Endothelial cell (in vitro differentiated cells): ENCODE measurements at regions not wholly inside any gene's neighbourhood (a gene's known extent, or its start where the extent isn't known, plus 50 kb on each side); places are given as distances from the start of the nearest gene placed in this dataset.

Experiments
- DNase-seq: peaks from one replicate; pipeline ENCODE4 v3.0.0; 2021; ENCODE audit warnings: low spot score
- H3K27ac Mint-ChIP-seq: one replicate; pipeline ENCODE4 v1.8.0; 2021; ENCODE audit warnings: mixed read lengths, inconsistent platforms; ENCODE audit not compliant: unreplicated experiment
- H3K27me3 Mint-ChIP-seq: one replicate; pipeline ENCODE4 v1.8.0; 2021; ENCODE audit warnings: mild to moderate bottlenecking, moderate library complexity, mixed read lengths, inconsistent platforms; ENCODE audit not compliant: unreplicated experiment
- H3K36me3 Mint-ChIP-seq: one replicate; pipeline ENCODE4 v1.8.0; 2021; ENCODE audit warnings: mild to moderate bottlenecking, low read depth, mixed read lengths, inconsistent platforms; ENCODE audit not compliant: unreplicated experiment
- H3K4me1 Mint-ChIP-seq: one replicate; pipeline ENCODE4 v1.8.0; 2021; ENCODE audit warnings: mild to moderate bottlenecking, mixed read lengths, inconsistent platforms; ENCODE audit not compliant: unreplicated experiment
- H3K4me3 Mint-ChIP-seq: one replicate; pipeline ENCODE4 v1.8.0; 2021; ENCODE audit warnings: mild to moderate bottlenecking, mixed read lengths, inconsistent platforms; ENCODE audit not compliant: unreplicated experiment
- H3K9me3 Mint-ChIP-seq: one replicate; pipeline ENCODE4 v1.8.0; 2021; ENCODE audit warnings: mixed read lengths, inconsistent platforms; ENCODE audit not compliant: unreplicated experiment
- TF ChIP-seq, protein P1 (sequence below): fragments of 200-600 bp; sonication (generic); IDR thresholded peaks from one replicate; pipeline ENCODE4 v1.5.0; 2021; ENCODE audit warnings: antibody characterized with exemption; ENCODE audit not compliant: unreplicated experiment

DNA sequence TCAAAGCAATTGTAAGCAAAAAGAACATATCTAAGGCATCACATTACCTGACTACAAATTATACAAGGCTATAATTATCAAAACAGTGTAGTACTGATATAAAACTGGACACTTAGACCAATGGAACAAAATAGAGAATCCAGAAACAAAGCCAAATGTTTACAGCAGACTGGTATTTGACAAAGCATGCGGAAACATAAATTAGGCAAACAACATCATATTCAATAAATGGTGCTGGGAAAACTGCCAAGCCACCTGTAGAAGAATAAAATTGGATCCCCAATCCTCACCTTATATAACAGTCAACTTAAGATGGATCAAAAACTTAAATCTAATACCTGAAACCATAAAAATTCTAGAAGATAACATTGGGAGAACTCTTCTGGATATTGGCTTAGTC lies 240.8 kb upstream of the POM121L12 start:
- Mint-ChIP-seq H3K4me3 (no peak overlapping the region), H3K27ac (no peak overlapping the region), H3K36me3 (no peaks in the 10 kb centered on the region), H3K4me1 (peaks cover 4% of the 10 kb centered on the region), H3K9me3 (no peaks in the 10 kb centered on the region), H3K27me3 (no peaks in the 10 kb centered on the region)
- no peak for DNase-seq
- TF ChIP-seq, protein P1, sequence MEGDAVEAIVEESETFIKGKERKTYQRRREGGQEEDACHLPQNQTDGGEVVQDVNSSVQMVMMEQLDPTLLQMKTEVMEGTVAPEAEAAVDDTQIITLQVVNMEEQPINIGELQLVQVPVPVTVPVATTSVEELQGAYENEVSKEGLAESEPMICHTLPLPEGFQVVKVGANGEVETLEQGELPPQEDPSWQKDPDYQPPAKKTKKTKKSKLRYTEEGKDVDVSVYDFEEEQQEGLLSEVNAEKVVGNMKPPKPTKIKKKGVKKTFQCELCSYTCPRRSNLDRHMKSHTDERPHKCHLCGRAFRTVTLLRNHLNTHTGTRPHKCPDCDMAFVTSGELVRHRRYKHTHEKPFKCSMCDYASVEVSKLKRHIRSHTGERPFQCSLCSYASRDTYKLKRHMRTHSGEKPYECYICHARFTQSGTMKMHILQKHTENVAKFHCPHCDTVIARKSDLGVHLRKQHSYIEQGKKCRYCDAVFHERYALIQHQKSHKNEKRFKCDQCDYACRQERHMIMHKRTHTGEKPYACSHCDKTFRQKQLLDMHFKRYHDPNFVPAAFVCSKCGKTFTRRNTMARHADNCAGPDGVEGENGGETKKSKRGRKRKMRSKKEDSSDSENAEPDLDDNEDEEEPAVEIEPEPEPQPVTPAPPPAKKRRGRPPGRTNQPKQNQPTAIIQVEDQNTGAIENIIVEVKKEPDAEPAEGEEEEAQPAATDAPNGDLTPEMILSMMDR, result no peak

DNA sequence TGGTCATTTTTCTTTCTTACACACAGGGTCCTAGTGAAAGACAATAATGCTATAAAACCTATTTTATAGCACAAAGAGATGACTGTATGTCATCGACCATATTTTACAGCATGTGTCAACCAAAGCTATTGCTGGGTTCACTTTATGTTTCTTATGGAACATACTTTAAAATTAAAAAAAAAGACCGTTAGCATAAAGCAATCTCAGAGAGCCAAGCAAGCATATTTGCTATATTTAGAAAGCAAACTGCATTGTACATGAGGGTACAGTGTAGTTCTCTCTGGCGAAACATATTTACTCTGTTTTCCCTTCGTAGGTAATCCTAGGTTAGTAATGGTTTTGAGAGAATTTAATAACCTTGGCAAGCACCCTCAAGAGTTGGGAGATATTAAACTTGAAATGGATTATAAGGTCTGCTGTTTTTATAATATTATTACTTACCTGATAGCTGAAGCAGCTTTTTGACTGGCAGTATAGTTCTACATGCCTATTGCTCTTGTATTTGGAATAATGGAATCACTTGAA lies 244.2 kb upstream of the POM121L12 start:
- Mint-ChIP-seq H3K27me3 (no peaks in the 10 kb centered on the region), H3K9me3 (no peaks in the 10 kb centered on the region), H3K27ac (no peak overlapping the region), H3K4me3 (no peak overlapping the region), H3K4me1 (peaks cover 15% of the 10 kb centered on the region), H3K36me3 (no peaks in the 10 kb centered on the region)
- no peak for DNase-seq
- TF ChIP-seq, protein P1, result no peak

GRCh38 chr7:52786174-52786573 lies 249.3 kb upstream of the POM121L12 start:
- no peaks in the 10 kb centered on the region for H3K9me3 Mint-ChIP-seq
- H3K4me1 Mint-ChIP-seq, result peaks cover 12% of the 10 kb centered on the region
- no peak overlapping the region for H3K27ac Mint-ChIP-seq
- no peak overlapping the region for H3K4me3 Mint-ChIP-seq
- TF ChIP-seq, protein P1, result no peak
- H3K27me3 Mint-ChIP-seq, result no peaks in the 10 kb centered on the region
- no peaks in the 10 kb centered on the region for H3K36me3 Mint-ChIP-seq
- no peak for DNase-seq

DNA sequence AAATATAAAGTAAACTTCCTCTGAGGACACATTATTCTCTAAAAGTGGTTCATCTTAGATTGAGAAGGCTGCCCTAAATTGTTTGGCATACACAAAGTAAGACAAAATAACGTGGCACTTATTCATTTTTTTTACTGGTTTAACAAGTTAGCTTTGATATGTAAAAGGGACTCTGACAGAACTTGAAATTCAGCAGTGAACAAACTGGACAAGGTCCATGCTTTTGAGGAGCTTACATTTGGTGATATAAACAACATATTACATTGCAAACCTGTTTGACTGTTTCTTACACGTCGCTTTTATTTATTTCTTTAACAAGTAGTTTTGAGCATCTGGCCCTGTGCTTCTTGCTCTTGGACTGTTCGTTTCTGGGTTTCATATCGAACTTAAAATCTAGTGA lies 253.1 kb upstream of the POM121L12 start:
- no peaks in the 10 kb centered on the region for H3K4me1 Mint-ChIP-seq
- H3K27ac Mint-ChIP-seq, result no peak overlapping the region
- no peak overlapping the region for H3K4me3 Mint-ChIP-seq
- H3K36me3 Mint-ChIP-seq, result no peaks in the 10 kb centered on the region
- no peaks in the 10 kb centered on the region for H3K27me3 Mint-ChIP-seq
- H3K9me3 Mint-ChIP-seq, result no peaks in the 10 kb centered on the region
- TF ChIP-seq, protein P1, result no peak
- DNase-seq, result no peak

- Mint-ChIP-seq H3K36me3 (no peaks in the 10 kb centered on the region), H3K9me3 (no peaks in the 10 kb centered on the region), H3K27ac (no peak overlapping the region), H3K4me1 (no peaks in the 10 kb centered on the region), H3K27me3 (no peaks in the 10 kb centered on the region), H3K4me3 (no peak overlapping the region)
- TF ChIP-seq, protein P1, result no peak
- no peak for DNase-seq
These were observed 254.2 kb upstream of the POM121L12 start for GRCh38 chr7:52781250-52781649.
